ENCODE measurements at regions not wholly inside any gene's neighbourhood (a gene's known extent, or its start where the extent isn't known, plus 50 kb on each side); places are given as distances from the start of the nearest gene placed in this dataset.
"Not testable (repeated sequence)": the region's sequence is repeated elsewhere in the genome, so short reads cannot be mapped to it uniquely, and the experiment has no call there.

- WGBS (ENCODE audit: low lambda C conversion rate, missing lambda C conversion rate): 93% methylated on average over 4 of the region's 4 CpGs
- no peak overlapping the region for H3K27ac ChIP-seq
- no peak for TF ChIP-seq EZH2 (IDR thresholded peaks at IDR 0.05; ENCODE audit: borderline replicate concordance)
- no peak for TF ChIP-seq CTCF (IDR thresholded peaks at IDR 0.05; ENCODE audit: poor library complexity)
- TF ChIP-seq EZH2phosphoT487 (IDR thresholded peaks at IDR 0.05; ENCODE audit: low read depth, severe bottlenecking, unreplicated experiment): no peak
- no peaks in the 10 kb centered on the region for H3K9me2 ChIP-seq (replicated peaks; ENCODE audit: insufficient read depth)
- DNase-seq (ENCODE audit: low spot score): no peak
- no peaks in the 10 kb centered on the region for H3K79me2 ChIP-seq
- H3K4me3 ChIP-seq: no peak overlapping the region
- H3K36me3 ChIP-seq (replicated peaks; ENCODE audit: insufficient read depth, low read depth): no peaks in the 10 kb centered on the region
- no peaks in the 10 kb centered on the region for H4K20me1 ChIP-seq (ENCODE audit: insufficient read depth, poor library complexity, severe bottlenecking)
- H3K27me3 ChIP-seq: no peaks in the 10 kb centered on the region
- no peaks in the 10 kb centered on the region for H3K4me1 ChIP-seq (ENCODE audit: insufficient read depth)
- H2AFZ ChIP-seq: no peak overlapping the region
- no peak overlapping the region for H3K4me2 ChIP-seq
- no peaks in the 10 kb centered on the region for H3K9me3 ChIP-seq (ENCODE audit: low read depth)
Observed at GRCh38 chr14:62505045-62505444, 540.2 kb downstream of the KCNH5 start.

DNA sequence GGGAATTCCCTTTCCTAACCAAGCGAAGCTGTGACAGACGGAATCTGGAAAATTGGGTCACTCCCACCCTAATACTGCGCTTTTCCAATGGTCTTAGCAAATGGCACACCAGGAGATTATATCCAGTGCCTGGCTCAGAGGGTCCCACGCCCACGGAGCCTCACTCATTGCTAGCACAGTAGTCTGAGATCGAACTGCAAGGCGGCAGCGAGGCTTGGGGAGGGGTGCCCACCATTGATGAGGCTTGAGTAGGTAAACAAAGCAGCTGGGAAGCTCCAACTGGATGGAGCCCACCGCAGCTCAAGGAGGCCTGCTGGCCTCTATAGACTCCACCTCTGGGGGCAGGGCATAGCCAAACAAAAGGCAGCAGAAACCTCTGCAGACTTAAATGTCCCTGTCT lies 523.9 kb downstream of the KCNH5 start:
- H3K79me2 ChIP-seq; H3K4me1 ChIP-seq (ENCODE audit: insufficient read depth); H3K27me3 ChIP-seq; H3K9me2 ChIP-seq (replicated peaks; ENCODE audit: insufficient read depth); H2AFZ ChIP-seq; H3K4me3 ChIP-seq; H3K9me3 ChIP-seq (ENCODE audit: low read depth); H3K4me2 ChIP-seq; H3K27ac ChIP-seq; H3K36me3 ChIP-seq (replicated peaks; ENCODE audit: insufficient read depth, low read depth); H4K20me1 ChIP-seq (ENCODE audit: insufficient read depth, poor library complexity, severe bottlenecking); DNase-seq (ENCODE audit: low spot score): not testable (repeated sequence)
- 88% methylated on average over 9 of the region's 9 CpGs for WGBS (ENCODE audit: low lambda C conversion rate, missing lambda C conversion rate)

GRCh38 chr14:62528296-62528695 lies 517.0 kb downstream of the KCNH5 start:
- H3K27me3 ChIP-seq: no peaks in the 10 kb centered on the region
- no peak for DNase-seq (ENCODE audit: low spot score)
- no peaks in the 10 kb centered on the region for H3K4me1 ChIP-seq (ENCODE audit: insufficient read depth)
- H3K27ac ChIP-seq: no peak overlapping the region
- WGBS (ENCODE audit: low lambda C conversion rate, missing lambda C conversion rate): 61% methylated on average over 1 of the region's 1 CpG
- no peak overlapping the region for H3K4me2 ChIP-seq
- no peaks in the 10 kb centered on the region for H4K20me1 ChIP-seq (ENCODE audit: insufficient read depth, poor library complexity, severe bottlenecking)
- no peak overlapping the region for H3K4me3 ChIP-seq
- no peaks in the 10 kb centered on the region for H3K9me3 ChIP-seq (ENCODE audit: low read depth)
- H3K36me3 ChIP-seq (replicated peaks; ENCODE audit: insufficient read depth, low read depth): no peaks in the 10 kb centered on the region
- no peaks in the 10 kb centered on the region for H3K79me2 ChIP-seq
- no peak overlapping the region for H2AFZ ChIP-seq
- H3K9me2 ChIP-seq (replicated peaks; ENCODE audit: insufficient read depth): no peaks in the 10 kb centered on the region
- TF ChIP-seq CTCF (IDR thresholded peaks at IDR 0.05; ENCODE audit: poor library complexity) (no peak), EZH2phosphoT487 (IDR thresholded peaks at IDR 0.05; ENCODE audit: low read depth, severe bottlenecking, unreplicated experiment) (no peak), EZH2 (IDR thresholded peaks at IDR 0.05; ENCODE audit: borderline replicate concordance) (no peak)

DNA sequence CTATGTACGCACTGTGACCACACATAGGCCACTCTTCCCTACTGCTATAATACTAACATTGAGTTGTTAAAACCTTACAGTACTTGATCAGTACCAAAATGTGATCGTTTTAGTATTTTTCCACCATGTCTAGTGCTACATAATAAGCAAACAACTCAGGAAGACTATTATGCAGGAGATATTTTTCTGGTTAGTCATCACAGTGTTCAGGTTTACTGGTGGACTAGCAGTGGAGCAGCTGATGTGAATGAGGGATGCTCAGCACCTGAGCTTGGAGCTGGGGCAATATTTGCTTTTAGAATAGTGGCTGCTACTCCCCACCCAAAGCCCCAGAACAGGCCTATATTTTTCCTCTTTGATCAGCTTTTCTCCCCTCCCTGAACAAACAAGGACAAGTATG lies 513.1 kb downstream of the KCNH5 start:
- no peaks in the 10 kb centered on the region for H3K4me1 ChIP-seq (ENCODE audit: insufficient read depth)
- no peak overlapping the region for H2AFZ ChIP-seq
- H3K4me2 ChIP-seq: no peak overlapping the region
- 76% methylated on average over 2 of the region's 2 CpGs for WGBS (ENCODE audit: low lambda C conversion rate, missing lambda C conversion rate)
- DNase-seq (ENCODE audit: low spot score): peak; percentile 27
- no peaks in the 10 kb centered on the region for H3K79me2 ChIP-seq
- H3K4me3 ChIP-seq: no peak overlapping the region
- peak overlapping the region; percentile 59 for H3K27ac ChIP-seq
- H3K27me3 ChIP-seq: no peaks in the 10 kb centered on the region
- no peaks in the 10 kb centered on the region for H3K9me3 ChIP-seq (ENCODE audit: low read depth)
- H3K9me2 ChIP-seq (replicated peaks; ENCODE audit: insufficient read depth): no peaks in the 10 kb centered on the region
- H4K20me1 ChIP-seq (ENCODE audit: insufficient read depth, poor library complexity, severe bottlenecking): no peaks in the 10 kb centered on the region
- H3K36me3 ChIP-seq (replicated peaks; ENCODE audit: insufficient read depth, low read depth): no peaks in the 10 kb centered on the region
- TF ChIP-seq EZH2phosphoT487 (IDR thresholded peaks at IDR 0.05; ENCODE audit: low read depth, severe bottlenecking, unreplicated experiment) (no peak), EZH2 (IDR thresholded peaks at IDR 0.05; ENCODE audit: borderline replicate concordance) (no peak), CTCF (IDR thresholded peaks at IDR 0.05; ENCODE audit: poor library complexity) (no peak)

All from hepatocyte (in vitro differentiated cells).